PFSK-1 (cell line): ENCODE measurements at regions not wholly inside any gene's neighbourhood (a gene's known extent, or its start where the extent isn't known, plus 50 kb on each side); places are given as distances from the start of the nearest gene placed in this dataset.

ENCODE experiments used
- POLR2AphosphoS5 ChIP-seq: IDR thresholded peaks from 2 replicates; pipeline ENCODE4 v1.6.1; 2012; ENCODE audit warnings: low read depth, mild to moderate bottlenecking, control low read depth, low read length, moderate library complexity
- SIN3A ChIP-seq: IDR thresholded peaks from 2 replicates; pipeline ENCODE4 v1.6.1; 2012; ENCODE audit warnings: mild to moderate bottlenecking, low read length, moderate library complexity, borderline replicate concordance; ENCODE audit not compliant: insufficient read depth
- TAF1 ChIP-seq: IDR thresholded peaks from 2 replicates; pipeline ENCODE4 v1.6.1; 2012; ENCODE audit warnings: low read length, control low read depth, borderline replicate concordance; ENCODE audit not compliant: insufficient read depth
- TF ChIP-seq, protein P1 (sequence below), 2 experiments: IDR thresholded peaks; 2 replicates each; pipeline versions ENCODE4 v1.6.1 to v1.8.0; 2011 to 2012; ENCODE audit warnings: low read depth in 2 of 2, low read length in 2 of 2, control low read depth in 1 of 2, inconsistent platforms in 1 of 2, mild to moderate bottlenecking in 1 of 2, moderate library complexity in 1 of 2; ENCODE audit not compliant: insufficient read depth in 1 of 2

DNA sequence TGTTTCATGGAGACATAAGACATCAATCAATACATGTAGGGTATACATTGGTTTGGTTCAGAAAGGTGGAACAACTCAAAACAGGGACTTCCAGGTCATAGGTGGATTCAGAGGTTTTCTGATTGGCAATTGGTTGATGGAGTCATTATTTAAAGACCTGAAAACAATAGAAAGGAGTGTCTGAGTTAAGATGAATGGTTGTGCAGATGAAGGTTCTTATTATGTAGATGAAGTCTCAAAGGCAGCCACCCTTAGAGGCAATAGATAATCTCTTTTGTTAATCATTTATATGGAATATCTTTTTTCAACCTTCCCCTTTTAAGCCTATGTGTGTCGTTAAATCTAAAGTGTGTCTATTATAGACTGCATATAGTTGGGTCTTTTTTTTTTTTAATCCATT lies 67.8 kb upstream of the LYPLAL1 start:
- TF ChIP-seq, protein P1, sequence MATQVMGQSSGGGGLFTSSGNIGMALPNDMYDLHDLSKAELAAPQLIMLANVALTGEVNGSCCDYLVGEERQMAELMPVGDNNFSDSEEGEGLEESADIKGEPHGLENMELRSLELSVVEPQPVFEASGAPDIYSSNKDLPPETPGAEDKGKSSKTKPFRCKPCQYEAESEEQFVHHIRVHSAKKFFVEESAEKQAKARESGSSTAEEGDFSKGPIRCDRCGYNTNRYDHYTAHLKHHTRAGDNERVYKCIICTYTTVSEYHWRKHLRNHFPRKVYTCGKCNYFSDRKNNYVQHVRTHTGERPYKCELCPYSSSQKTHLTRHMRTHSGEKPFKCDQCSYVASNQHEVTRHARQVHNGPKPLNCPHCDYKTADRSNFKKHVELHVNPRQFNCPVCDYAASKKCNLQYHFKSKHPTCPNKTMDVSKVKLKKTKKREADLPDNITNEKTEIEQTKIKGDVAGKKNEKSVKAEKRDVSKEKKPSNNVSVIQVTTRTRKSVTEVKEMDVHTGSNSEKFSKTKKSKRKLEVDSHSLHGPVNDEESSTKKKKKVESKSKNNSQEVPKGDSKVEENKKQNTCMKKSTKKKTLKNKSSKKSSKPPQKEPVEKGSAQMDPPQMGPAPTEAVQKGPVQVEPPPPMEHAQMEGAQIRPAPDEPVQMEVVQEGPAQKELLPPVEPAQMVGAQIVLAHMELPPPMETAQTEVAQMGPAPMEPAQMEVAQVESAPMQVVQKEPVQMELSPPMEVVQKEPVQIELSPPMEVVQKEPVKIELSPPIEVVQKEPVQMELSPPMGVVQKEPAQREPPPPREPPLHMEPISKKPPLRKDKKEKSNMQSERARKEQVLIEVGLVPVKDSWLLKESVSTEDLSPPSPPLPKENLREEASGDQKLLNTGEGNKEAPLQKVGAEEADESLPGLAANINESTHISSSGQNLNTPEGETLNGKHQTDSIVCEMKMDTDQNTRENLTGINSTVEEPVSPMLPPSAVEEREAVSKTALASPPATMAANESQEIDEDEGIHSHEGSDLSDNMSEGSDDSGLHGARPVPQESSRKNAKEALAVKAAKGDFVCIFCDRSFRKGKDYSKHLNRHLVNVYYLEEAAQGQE (IDR thresholded peaks at IDR 0.05; ENCODE audit: insufficient read depth in 1 of 2, low read depth in 2 of 2, low read length in 2 of 2): no peak
- TF ChIP-seq POLR2AphosphoS5 (no peak), TAF1 (no peak), SIN3A (no peak)
